Ascending aorta (tissue), 2 donors: ENCODE measurements at regions not wholly inside any gene's neighbourhood (a gene's known extent, or its start where the extent isn't known, plus 50 kb on each side); places are given as distances from the start of the nearest gene placed in this dataset.

ENCODE experiments used
- DNase-seq, 2 donors: peaks; one replicate each; pipeline ENCODE4 v3.0.0-alpha.2; 2019; ENCODE audit warnings: low spot score in 2 of 2
- H3K27ac ChIP-seq, 2 donors: fragments of 200-600 bp; sonication (generic); one replicate each; pipeline ENCODE4 v1.5.1; 2016 to 2017; ENCODE audit warnings: mild to moderate bottlenecking in 1 of 2
- H3K27me3 ChIP-seq: fragments of 200-600 bp; sonication (generic); one replicate; pipeline ENCODE4 v1.5.1; 2017
- H3K36me3 ChIP-seq, 2 donors: fragments of 200-600 bp; sonication (generic); one replicate each; pipeline ENCODE4 v1.5.1; 2016
- H3K4me1 ChIP-seq, 2 donors: fragments of 200-600 bp; sonication (generic); one replicate each; pipeline ENCODE4 v1.5.1; 2016 to 2017; ENCODE audit warnings: mild to moderate bottlenecking in 1 of 2
- H3K4me3 ChIP-seq, 2 donors: fragments of 200-600 bp; sonication (generic); one replicate each; pipeline ENCODE4 v1.5.1; 2016 to 2017; ENCODE audit warnings: mild to moderate bottlenecking in 1 of 2
- H3K9me3 ChIP-seq, 2 donors: fragments of 200-600 bp; sonication (generic); one replicate each; pipeline ENCODE4 v1.5.1; 2016
- intact Hi-C: fragments of 100-400 bp; cut with DNase I; formaldehyde crosslinking; loops from one replicate; pipeline ENCODE4 v1.15.1; 2023
- TF ChIP-seq, protein P1 (sequence below), 3 experiments: fragments of 200-600 bp in 2 of 3; fragments of 450-650 bp in 1 of 3; sonication (generic) in 2 of 3; IDR thresholded peaks; one replicate each; pipeline ENCODE4 v1.5.1; 2016 to 2019; ENCODE audit warnings: antibody characterized with exemption in 3 of 3, mild to moderate bottlenecking in 1 of 3, moderate library complexity in 1 of 3

DNA sequence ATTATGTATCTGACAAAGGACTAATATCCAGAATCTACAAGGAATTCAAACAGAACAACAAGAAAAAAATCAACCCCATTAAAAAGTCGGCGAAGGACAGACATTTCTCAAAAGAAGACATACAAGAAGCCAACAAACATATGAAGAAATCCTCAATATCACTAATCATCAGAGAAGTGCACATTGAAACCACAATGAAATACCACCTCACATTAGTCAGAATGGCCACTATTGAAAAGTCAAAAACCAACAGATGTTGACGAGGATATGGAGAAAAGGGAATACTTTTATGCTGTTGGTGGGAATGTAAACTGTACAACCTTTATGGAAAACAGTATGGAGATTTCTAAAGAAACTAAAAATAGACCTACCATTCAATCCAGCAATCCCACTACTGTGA is 233.1 kb upstream of the PLSCR5 start:
- H3K4me1 ChIP-seq, result no peaks in the 10 kb centered on the region
- intact Hi-C loops, result no loop called here
- no peaks in the 10 kb centered on the region for H3K36me3 ChIP-seq
- TF ChIP-seq, protein P1, sequence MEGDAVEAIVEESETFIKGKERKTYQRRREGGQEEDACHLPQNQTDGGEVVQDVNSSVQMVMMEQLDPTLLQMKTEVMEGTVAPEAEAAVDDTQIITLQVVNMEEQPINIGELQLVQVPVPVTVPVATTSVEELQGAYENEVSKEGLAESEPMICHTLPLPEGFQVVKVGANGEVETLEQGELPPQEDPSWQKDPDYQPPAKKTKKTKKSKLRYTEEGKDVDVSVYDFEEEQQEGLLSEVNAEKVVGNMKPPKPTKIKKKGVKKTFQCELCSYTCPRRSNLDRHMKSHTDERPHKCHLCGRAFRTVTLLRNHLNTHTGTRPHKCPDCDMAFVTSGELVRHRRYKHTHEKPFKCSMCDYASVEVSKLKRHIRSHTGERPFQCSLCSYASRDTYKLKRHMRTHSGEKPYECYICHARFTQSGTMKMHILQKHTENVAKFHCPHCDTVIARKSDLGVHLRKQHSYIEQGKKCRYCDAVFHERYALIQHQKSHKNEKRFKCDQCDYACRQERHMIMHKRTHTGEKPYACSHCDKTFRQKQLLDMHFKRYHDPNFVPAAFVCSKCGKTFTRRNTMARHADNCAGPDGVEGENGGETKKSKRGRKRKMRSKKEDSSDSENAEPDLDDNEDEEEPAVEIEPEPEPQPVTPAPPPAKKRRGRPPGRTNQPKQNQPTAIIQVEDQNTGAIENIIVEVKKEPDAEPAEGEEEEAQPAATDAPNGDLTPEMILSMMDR (IDR thresholded peaks at IDR 0.05), result no peak
- DNase-seq, result no peak
- H3K9me3 ChIP-seq, result no peaks in the 10 kb centered on the region
- H3K27me3 ChIP-seq, result no peaks in the 10 kb centered on the region
- no peak overlapping the region for H3K4me3 ChIP-seq
- H3K27ac ChIP-seq, result no peak overlapping the region

DNA sequence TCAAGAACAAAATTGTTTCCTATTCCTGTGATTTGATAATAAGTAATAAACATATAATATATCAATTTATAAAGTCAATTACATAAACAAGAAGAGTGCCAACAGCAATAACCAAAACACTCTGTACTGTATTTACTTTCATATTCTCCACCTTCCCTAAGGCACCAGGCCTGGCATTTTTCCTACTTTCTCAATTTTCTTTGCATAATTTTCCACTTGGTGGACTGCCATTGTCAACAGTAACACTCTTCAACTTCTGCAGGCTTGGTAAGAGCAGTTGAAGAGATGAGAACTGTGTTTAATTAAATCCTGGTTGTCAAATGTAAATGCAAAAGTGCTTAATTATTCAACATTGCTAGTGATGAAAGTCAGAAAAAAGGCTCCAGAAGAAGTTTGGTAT is 229.8 kb upstream of the PLSCR5 start:
- Histone ChIP-seq H3K27ac (no peak overlapping the region), H3K36me3 (no peaks in the 10 kb centered on the region), H3K27me3 (no peaks in the 10 kb centered on the region), H3K4me3 (no peak overlapping the region), H3K4me1 (no peaks in the 10 kb centered on the region), H3K9me3 (no peaks in the 10 kb centered on the region)
- intact Hi-C loops, result no loop called here
- TF ChIP-seq, protein P1 (IDR thresholded peaks at IDR 0.05), result no peak
- DNase-seq, result no peak

DNA sequence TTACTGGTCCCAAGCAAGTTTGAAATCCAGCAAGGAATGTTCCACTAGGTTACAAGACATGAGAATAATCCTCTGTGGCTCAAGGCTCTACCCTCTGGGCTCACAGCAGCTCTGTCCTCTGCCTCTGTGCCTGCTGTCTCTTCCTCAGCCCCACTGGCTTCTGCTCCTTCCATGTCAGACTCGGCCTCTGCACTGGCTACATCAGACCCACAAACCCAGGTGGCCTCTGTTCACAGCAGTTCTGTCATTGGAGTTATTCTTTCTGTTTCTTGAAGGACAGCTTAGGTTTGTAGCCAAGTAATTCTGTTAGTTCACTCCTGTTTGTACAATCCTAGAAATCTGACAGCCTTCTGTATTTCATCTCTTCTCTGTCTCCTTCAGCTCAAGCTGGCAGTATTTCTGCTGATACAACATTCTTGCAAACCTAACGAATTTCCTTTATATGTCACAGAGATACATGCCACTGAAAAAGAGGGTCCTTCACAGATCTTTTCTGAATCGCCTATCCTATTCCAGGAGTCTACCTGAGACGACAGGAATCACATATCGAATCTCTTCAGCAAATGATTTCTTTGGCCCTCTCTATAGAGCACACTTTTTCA is 227.8 kb upstream of the PLSCR5 start:
- Histone ChIP-seq H3K36me3 (no peaks in the 10 kb centered on the region), H3K9me3 (no peaks in the 10 kb centered on the region), H3K4me1 (no peaks in the 10 kb centered on the region), H3K27ac (no peak overlapping the region), H3K4me3 (no peak overlapping the region), H3K27me3 (no peaks in the 10 kb centered on the region)
- DNase-seq, result no peak
- TF ChIP-seq, protein P1 (IDR thresholded peaks at IDR 0.05), result no peak
- intact Hi-C loops, result no loop called here

DNA sequence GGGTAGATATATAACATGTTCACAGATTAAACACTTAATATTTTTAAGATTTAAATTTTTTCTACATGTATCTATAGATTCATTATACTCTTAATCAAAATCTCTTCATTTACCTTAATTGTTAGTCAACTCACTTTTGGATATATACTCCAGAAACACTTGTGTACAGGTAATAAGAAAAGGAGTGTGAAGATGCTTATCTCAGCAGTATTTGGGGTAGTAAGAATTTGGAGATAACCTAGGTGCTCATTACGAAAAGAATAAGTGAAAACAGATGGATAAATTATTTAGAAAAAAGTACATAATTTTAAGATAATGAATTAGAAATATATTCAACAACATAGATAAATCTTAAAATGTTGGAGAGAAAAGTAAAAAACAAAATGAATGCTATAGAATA is 226.5 kb upstream of the PLSCR5 start:
- no peak for DNase-seq
- Histone ChIP-seq H3K4me3 (no peak overlapping the region), H3K4me1 (no peaks in the 10 kb centered on the region), H3K27ac (no peak overlapping the region), H3K27me3 (no peaks in the 10 kb centered on the region), H3K9me3 (no peaks in the 10 kb centered on the region), H3K36me3 (no peaks in the 10 kb centered on the region)
- intact Hi-C loops, result no loop called here
- TF ChIP-seq, protein P1 (IDR thresholded peaks at IDR 0.05), result no peak

DNA sequence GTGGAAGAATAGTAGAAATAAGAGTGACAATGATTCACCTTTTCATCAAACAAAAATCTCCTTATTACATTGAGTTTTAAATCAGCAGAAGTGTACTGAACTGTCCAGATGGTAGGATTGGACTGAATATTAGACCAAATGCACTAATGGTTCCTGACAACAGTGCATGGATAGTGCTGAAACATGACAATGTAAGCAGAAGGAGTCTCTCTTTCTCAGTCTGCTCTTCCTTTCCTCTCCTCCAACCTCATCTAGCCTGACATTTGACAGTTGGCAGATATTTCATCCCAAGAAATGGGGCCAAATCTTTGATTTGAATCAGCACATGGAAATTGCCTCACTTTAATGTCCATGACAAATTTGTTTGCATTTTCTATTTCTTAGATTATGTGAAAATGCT is 225.1 kb upstream of the PLSCR5 start:
- Histone ChIP-seq H3K4me1 (no peaks in the 10 kb centered on the region), H3K27me3 (no peaks in the 10 kb centered on the region), H3K4me3 (no peak overlapping the region), H3K27ac (no peak overlapping the region), H3K9me3 (no peaks in the 10 kb centered on the region), H3K36me3 (no peaks in the 10 kb centered on the region)
- DNase-seq, result no peak
- intact Hi-C loops, result no loop called here
- TF ChIP-seq, protein P1 (IDR thresholded peaks at IDR 0.05), result no peak

DNA sequence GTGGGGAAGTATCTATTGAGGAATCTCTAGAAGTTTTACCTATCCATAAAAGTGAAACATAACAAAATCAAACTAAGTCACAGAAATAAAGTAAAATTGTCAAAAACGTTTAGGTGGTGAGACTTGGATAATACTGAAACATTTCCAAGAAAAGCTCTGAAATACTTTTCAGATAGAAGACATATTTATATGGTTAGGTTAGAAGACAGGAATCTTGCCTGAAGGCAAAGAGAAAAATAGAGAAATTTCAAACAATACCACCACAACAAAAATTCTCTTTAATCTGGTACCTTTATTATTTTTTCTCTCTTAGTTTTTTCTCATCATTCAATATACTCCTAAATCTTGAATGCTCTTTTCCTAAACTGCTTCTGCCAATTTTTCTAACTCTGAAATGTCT is 222.7 kb upstream of the PLSCR5 start:
- H3K27ac ChIP-seq, result no peak overlapping the region
- H3K27me3 ChIP-seq, result no peaks in the 10 kb centered on the region
- H3K9me3 ChIP-seq, result no peaks in the 10 kb centered on the region
- no peak for DNase-seq
- no peaks in the 10 kb centered on the region for H3K4me1 ChIP-seq
- TF ChIP-seq, protein P1 (IDR thresholded peaks at IDR 0.05), result no peak
- intact Hi-C loops, result no loop called here
- no peaks in the 10 kb centered on the region for H3K36me3 ChIP-seq
- no peak overlapping the region for H3K4me3 ChIP-seq
